Stimulated activated CD8-positive, alpha-beta memory T cell treated with anti-CD3 and anti-CD28 coated beads, Interleukin-15, amount 100 ng/mL, for 48 hours (primary cell): ENCODE measurements at regions not wholly inside any gene's neighbourhood (a gene's known extent, or its start where the extent isn't known, plus 50 kb on each side); places are given as distances from the start of the nearest gene placed in this dataset.
A peak's percentile ranks its signal among the peaks of the same experiment; 100 is the strongest.
"Not testable (repeated sequence)": the region's sequence is repeated elsewhere in the genome, so short reads cannot be mapped to it uniquely, and the experiment has no call there.

Experiments
- DNase-seq, 2 donors: peaks; one replicate each; pipeline ENCODE4 v3.0.0-alpha.2; 2020; ENCODE audit warnings: low read depth in 2 of 2

DNA sequence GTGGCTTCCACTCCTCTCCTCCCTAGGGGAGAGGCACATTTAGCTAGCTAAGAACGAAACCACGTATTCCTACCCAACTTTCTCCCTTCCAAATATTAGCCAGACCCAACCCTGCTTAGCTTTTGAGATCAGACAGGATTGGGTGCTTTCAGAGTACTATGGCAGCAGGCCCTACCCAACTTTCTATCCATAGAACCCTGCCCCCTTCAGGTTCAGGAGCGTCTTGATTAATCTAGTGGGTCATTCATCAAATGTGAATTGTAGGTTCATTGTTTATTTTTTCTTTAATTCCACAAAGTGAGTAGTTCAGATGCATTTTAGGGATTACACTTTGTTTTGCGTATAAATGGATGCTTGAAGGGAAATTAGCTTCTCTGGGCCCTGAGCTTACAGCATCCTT is 188.3 kb downstream of the MIB1 start:
- no peak for DNase-seq

DNA sequence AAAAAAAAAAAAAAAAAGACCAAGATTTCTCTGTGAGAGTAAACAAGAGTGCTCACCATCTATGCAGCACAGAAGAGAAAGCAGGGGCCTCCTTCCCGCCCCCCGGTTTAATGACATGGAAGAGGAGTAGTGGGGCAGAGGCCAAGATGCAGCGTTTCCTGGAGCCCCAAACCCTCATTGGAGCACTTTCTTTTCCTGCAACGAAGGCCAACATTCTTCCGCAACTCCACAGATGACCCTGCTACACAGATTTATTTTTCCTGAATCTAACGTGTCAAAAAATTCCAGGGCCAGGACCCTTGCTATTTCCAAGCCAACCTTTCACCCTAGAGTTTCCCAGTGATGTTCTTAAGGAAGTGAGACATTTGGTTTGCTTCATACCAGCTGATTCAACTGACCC is 189.6 kb downstream of the MIB1 start:
- DNase-seq = no peak

DNA sequence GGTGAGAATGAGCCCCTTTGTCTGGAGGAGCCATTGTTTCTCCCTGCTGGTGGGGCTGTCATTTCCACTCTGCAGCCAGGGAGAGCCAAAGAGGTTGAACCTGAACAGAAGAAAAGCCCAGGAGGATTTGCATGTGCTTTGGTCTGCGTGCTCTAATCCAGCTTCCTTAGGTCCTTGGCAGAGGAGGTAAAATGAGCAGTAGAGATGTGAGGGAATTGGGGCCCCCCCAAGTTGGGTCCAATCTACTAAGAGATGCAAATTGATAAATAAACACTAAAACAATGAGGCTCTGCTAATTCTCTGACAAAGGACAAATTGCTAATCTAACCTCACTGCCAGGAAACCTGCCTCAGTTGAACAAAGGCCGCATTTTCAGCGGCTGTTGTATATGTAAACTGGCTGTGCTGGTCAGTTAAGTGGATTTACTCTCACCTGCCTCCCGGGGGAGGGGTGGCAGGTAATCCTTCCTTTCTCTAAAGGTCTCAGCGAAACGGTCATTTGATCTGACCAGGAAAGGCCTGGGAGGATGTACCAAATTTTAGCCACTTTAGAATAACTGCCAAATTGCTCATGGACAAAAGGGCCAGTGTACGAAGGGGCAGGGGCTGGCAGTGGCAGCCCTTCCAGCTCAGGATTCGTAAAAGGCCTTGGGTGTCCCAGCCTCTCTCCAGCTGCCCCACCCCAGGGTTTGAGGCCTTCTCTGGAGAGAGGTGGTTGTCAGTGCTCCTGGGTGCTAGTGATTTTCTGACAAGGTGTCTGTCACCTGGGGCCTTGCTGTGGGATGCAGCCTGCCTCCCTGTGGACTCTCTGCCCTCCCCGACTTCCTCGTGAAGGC is 193.6 kb downstream of the MIB1 start:
- DNase-seq = no peak

- no peak for DNase-seq
Observed at GRCh38 chr18:21934766-21935015, 194.1 kb downstream of the MIB1 start.

GRCh38 chr18:21943456-21943855 is 202.9 kb downstream of the MIB1 start:
- no peak for DNase-seq

- no peak for DNase-seq
Observed at GRCh38 chr18:21949326-21950015, 208.9 kb downstream of the MIB1 start.

GRCh38 chr18:21955757-21956652 is 213.4 kb upstream of the GATA6 start:
- peak; percentile 54 to 55 for DNase-seq

DNA sequence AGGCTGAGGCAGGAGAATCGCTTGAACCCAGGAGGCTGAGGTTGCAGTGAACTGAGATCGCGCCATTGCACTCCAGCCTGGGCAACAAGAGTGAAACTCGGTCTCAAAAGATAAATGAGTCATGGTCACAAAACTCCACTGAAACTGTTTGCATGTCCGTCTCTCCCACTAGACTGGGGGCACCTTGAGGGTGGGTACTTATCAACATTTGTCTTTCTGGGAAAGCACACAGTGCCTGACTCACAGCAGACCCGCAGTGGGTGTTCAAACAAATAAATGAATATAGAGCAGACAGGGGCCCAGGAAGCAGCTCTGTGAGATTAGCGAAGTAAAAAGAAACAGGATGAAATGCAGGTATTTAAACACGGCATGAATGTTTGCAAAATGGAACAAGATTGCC is 211.1 kb upstream of the GATA6 start:
- no peak for DNase-seq

- DNase-seq = no peak
Observed at GRCh38 chr18:21958707-21959450, 210.5 kb upstream of the GATA6 start.

- no peak for DNase-seq
Observed at GRCh38 chr18:21960189-21960588, 209.2 kb upstream of the GATA6 start.

- no peak for DNase-seq
Observed at GRCh38 chr18:21963336-21963735, 206.1 kb upstream of the GATA6 start.

- no peak for DNase-seq
Observed at GRCh38 chr18:21968338-21968737, 201.1 kb upstream of the GATA6 start.

DNA sequence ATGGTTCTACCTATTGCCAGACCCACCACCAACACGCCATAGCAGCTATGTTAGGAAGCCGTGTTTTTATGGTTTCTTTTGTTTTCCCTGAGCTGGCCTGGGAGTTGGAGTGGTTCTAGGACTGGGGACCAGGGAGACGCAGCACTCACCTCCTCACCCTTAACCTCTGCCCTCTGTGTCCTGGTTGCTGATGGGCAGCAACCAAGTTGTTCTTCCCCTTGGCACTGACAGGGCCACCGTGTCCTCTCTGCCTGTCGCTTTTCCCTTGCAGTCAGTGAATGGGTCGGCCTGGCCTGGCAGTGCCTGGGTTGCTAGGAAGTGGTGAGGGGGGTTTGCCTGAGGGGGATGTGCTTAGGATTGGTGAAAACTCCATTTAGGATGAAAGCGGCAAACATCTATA is 197.1 kb upstream of the GATA6 start:
- DNase-seq = no peak

DNA sequence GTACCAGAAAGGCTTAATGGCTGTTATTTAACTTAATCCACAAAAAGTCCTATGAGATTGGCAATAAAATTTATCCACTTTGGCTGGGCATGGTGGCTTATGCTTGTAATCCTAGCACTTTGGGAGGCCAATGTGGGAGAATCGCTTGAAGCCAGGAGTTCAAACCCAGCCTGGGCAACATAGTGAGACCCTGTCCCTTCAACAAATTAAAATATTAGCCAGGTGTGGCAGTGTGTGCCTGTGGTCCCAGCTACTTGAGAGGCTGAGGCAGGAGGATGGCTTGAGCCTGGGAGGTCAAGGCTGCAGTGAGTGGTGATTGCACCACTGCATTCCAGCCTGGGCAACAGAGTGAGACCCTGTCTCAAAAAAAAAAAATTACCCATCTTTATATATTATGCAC is 193.4 kb upstream of the GATA6 start:
- not testable (repeated sequence) for DNase-seq

- no peak for DNase-seq
Observed at GRCh38 chr18:21978546-21979170, 190.7 kb upstream of the GATA6 start.

DNA sequence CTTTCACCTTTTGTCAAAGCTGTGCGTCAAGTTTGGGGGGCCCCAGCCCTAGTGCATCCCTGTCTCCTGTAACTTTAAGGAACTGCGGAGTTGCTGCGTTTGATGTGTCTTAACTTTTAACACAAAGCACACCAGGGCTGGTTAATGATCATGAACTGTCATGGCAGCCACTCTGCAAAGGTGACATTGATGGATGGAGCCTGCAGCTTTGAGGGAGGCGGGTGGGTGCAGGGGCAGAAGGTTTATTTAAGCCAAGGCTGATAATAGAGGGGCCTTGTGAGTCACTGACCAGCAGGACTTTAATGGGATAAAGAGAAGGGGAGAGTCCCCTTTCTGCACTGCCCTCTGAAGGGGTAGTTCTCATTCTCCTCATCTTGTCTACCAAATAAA is 190.2 kb upstream of the GATA6 start:
- no peak for DNase-seq

DNA sequence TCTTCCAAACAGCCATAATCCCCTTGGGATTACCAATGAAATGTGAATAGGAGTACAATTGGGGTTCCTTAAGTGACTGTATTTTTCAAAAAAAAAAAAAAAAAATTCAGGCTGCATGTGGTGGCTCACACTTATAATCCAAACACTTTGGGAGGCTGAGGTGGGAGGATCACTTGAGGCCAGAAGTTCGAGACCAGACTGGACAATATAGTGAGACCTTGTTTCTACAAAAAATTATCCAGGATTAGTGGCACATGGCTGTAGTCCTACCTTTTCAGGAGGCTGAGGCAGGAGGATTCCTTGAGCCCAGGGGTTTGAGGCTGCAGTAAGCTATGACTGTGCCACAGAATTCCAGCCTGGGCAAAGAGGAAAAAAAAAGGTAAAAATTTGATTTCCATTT is 189.6 kb upstream of the GATA6 start:
- DNase-seq = no peak

GRCh38 chr18:21980744-21981143 is 188.6 kb upstream of the GATA6 start:
- no peak for DNase-seq

GRCh38 chr18:21981489-21981888 is 187.9 kb upstream of the GATA6 start:
- DNase-seq = not testable (repeated sequence)

GRCh38 chr18:21991081-21991534 is 178.3 kb upstream of the GATA6 start:
- no peak for DNase-seq

DNA sequence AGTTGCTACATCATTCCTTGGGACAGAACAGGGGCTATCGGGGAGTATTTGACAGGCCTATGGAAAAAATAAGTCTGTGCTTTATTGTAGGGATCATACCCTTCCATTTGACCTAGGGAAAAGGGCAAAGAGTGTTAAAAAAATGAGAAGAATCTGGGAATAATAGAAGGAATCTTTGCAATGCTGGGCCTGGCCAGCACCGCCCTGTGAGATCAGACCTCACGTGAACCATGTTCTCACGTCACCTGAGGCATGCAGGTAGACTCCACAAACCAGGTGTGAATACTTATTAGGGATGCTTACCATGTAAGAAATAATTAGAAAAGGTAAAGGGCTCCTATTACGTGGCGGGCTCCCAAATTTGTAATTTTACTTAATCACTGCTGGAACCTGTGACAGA is 177.5 kb upstream of the GATA6 start:
- DNase-seq = no peak
